OCI-LY1 (cell line): ENCODE measurements at regions not wholly inside any gene's neighbourhood (a gene's known extent, or its start where the extent isn't known, plus 50 kb on each side); places are given as distances from the start of the nearest gene placed in this dataset.

Experiments
- H2AFZ ChIP-seq: fragments of 200-600 bp; sonication (generic), shearing (Covaris generic); 2 replicates; pipeline ENCODE4 v1.6.0; 2014; ENCODE audit warnings: antibody characterized with exemption, mild to moderate bottlenecking, low read length
- H3F3A ChIP-seq: fragments of 200-600 bp; sonication (generic), shearing (Covaris generic); 2 replicates; pipeline ENCODE4 v1.6.0; 2014; ENCODE audit warnings: mild to moderate bottlenecking, antibody characterized with exemption, low read length, moderate library complexity; ENCODE audit not compliant: insufficient read depth
- H3K27ac ChIP-seq: fragments of 200-600 bp; sonication (generic); 2 replicates; pipeline ENCODE4 v1.5.1; 2014; ENCODE audit warnings: low read length, mixed run types, mild to moderate bottlenecking, low read depth; ENCODE audit not compliant: poor library complexity, severe bottlenecking
- H3K27me3 ChIP-seq: fragments of 200-600 bp; sonication (generic); 2 replicates; pipeline ENCODE4 v1.6.0; 2014; ENCODE audit warnings: antibody characterized with exemption, mild to moderate bottlenecking, low read length, moderate library complexity; ENCODE audit not compliant: insufficient read depth
- H3K36me3 ChIP-seq: fragments of 200-600 bp; sonication (generic); 2 replicates; pipeline ENCODE4 v1.6.1; 2014; ENCODE audit warnings: mild to moderate bottlenecking, antibody characterized with exemption, low read length, moderate library complexity, mixed read lengths; ENCODE audit not compliant: insufficient read depth
- H3K4me1 ChIP-seq: fragments of 200-600 bp; sonication (generic); 2 replicates; pipeline ENCODE4 v1.5.1; 2014; ENCODE audit warnings: mild to moderate bottlenecking, low read length, moderate library complexity; ENCODE audit not compliant: insufficient read depth, severe bottlenecking
- H3K4me2 ChIP-seq: fragments of 200-600 bp; sonication (generic), shearing (Covaris generic); 2 replicates; pipeline ENCODE4 v1.6.1; 2014; ENCODE audit warnings: low read length
- H3K4me3 ChIP-seq: fragments of 200-600 bp; sonication (generic); 2 replicates; pipeline ENCODE4 v1.5.1; 2014; ENCODE audit warnings: low read length, low read depth, mild to moderate bottlenecking, mixed read lengths; ENCODE audit not compliant: poor library complexity, severe bottlenecking
- H3K79me2 ChIP-seq: fragments of 200-600 bp; shearing (Covaris generic); 2 replicates; pipeline ENCODE4 v1.6.1; 2016; ENCODE audit warnings: mixed run types, low read length, mixed read lengths; ENCODE audit not compliant: insufficient read depth
- H3K9ac ChIP-seq: fragments of 200-600 bp; sonication (generic), shearing (Covaris generic); 2 replicates; pipeline ENCODE4 v1.6.1; 2014; ENCODE audit warnings: mild to moderate bottlenecking, low read length, mixed read lengths
- H3K9me2 ChIP-seq: fragments of 200-600 bp; sonication (generic), shearing (Covaris generic); 2 replicates; pipeline ENCODE4 v1.6.1; 2014; ENCODE audit warnings: low read depth, mild to moderate bottlenecking, low read length, mixed read lengths
- H3K9me3 ChIP-seq: fragments of 200-600 bp; shearing (Covaris generic); 2 replicates; pipeline ENCODE4 v1.6.1; 2014; ENCODE audit warnings: low read length, mixed read lengths
- H4K20me1 ChIP-seq: fragments of 200-600 bp; sonication (generic), shearing (Covaris generic); 2 replicates; pipeline ENCODE4 v1.6.0; 2016; ENCODE audit warnings: mild to moderate bottlenecking, low read length; ENCODE audit not compliant: insufficient read depth
- EZH2 ChIP-seq: fragments of 200-600 bp; sonication (generic), shearing (Covaris generic); IDR thresholded peaks from 2 replicates; pipeline ENCODE4 v1.8.0; 2017; ENCODE audit warnings: borderline replicate concordance, mixed run types, mild to moderate bottlenecking, antibody characterized with exemption, low read length, moderate library complexity, mixed read lengths
- TF ChIP-seq, protein P1 (sequence below): fragments of 200-600 bp; sonication (generic), shearing (Covaris generic); IDR thresholded peaks from 2 replicates; pipeline ENCODE4 v1.5.1; 2017; ENCODE audit warnings: mild to moderate bottlenecking, antibody characterized with exemption, low read length, moderate library complexity, mixed read lengths

DNA sequence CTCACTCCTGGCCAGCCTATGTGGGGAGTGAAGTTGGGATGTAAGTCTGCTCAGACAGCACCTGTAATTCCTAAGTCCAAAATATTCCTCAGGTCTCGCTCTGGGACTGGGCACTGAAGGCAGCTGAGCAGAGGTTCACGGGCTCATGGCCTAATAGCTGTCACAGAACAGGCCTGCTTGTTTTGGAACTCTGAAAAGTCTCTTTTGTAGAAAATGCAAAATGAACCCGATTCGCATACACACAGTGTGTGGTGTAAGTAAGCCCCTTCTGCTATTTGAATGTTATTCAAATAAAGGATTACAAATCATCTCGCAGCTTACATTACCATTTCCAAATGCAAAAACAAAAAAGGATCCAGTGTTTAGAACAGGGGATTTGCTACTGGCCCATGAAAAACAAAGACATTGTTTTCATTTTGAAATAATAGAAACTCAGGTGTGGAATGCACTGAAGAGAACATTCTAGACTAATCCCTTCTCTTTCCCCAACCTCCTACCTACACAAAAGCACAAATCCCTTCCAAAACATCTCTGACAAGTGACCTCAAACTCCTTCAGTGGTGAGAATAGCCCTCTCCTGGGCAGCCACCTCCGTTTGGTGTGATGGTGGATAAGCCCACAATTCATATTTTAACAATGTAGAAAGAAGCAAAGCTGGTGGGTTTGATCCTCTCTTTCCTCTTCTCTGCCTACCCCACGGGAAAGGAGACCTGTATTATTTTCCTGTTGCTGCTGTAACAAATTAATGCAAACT is 118.3 kb upstream of the NCK2 start:
- H3K4me1 ChIP-seq = no peaks in the 10 kb centered on the region
- H2AFZ ChIP-seq = no peak overlapping the region
- H3K4me3 ChIP-seq = no peak overlapping the region
- no peaks in the 10 kb centered on the region for H4K20me1 ChIP-seq
- H3F3A ChIP-seq = no peaks in the 10 kb centered on the region
- no peaks in the 10 kb centered on the region for H3K27me3 ChIP-seq
- no peak overlapping the region for H3K4me2 ChIP-seq
- no peak overlapping the region for H3K9ac ChIP-seq
- H3K9me3 ChIP-seq = no peaks in the 10 kb centered on the region
- H3K9me2 ChIP-seq = no peaks in the 10 kb centered on the region
- TF ChIP-seq, protein P1, sequence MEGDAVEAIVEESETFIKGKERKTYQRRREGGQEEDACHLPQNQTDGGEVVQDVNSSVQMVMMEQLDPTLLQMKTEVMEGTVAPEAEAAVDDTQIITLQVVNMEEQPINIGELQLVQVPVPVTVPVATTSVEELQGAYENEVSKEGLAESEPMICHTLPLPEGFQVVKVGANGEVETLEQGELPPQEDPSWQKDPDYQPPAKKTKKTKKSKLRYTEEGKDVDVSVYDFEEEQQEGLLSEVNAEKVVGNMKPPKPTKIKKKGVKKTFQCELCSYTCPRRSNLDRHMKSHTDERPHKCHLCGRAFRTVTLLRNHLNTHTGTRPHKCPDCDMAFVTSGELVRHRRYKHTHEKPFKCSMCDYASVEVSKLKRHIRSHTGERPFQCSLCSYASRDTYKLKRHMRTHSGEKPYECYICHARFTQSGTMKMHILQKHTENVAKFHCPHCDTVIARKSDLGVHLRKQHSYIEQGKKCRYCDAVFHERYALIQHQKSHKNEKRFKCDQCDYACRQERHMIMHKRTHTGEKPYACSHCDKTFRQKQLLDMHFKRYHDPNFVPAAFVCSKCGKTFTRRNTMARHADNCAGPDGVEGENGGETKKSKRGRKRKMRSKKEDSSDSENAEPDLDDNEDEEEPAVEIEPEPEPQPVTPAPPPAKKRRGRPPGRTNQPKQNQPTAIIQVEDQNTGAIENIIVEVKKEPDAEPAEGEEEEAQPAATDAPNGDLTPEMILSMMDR = no peak
- no peak for TF ChIP-seq EZH2
- no peak overlapping the region for H3K27ac ChIP-seq
- H3K79me2 ChIP-seq = no peaks in the 10 kb centered on the region
- H3K36me3 ChIP-seq = no peaks in the 10 kb centered on the region

DNA sequence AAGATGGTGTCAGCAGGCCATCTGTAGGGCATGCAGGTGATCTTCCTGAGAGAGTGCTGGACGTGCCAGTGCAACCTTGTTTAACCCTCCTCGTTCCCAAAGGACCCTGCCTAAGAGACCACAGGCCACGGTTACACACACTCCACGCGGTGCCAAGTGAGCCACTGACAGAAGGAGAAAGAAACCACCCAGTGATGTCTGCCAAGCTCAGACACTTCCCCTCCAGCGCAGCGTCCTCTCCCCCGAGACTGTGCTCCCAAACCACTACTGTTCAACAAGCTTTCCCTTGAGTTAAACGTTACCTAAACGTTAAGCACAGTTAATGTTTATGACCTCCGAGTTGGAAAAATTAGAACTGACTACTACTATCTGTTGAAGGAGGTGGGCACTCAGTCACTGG is 119.1 kb upstream of the NCK2 start:
- Histone ChIP-seq H3K4me3 (no peak overlapping the region), H3K27me3 (no peaks in the 10 kb centered on the region), H3K4me1 (no peaks in the 10 kb centered on the region), H3K4me2 (no peak overlapping the region), H3K9me2 (no peaks in the 10 kb centered on the region), H3F3A (no peaks in the 10 kb centered on the region), H4K20me1 (no peaks in the 10 kb centered on the region), H3K9me3 (no peaks in the 10 kb centered on the region), H3K9ac (no peak overlapping the region), H2AFZ (no peak overlapping the region), H3K27ac (no peak overlapping the region), H3K79me2 (no peaks in the 10 kb centered on the region), H3K36me3 (no peaks in the 10 kb centered on the region)
- TF ChIP-seq, protein P1 = no peak
- TF ChIP-seq EZH2 = no peak

DNA sequence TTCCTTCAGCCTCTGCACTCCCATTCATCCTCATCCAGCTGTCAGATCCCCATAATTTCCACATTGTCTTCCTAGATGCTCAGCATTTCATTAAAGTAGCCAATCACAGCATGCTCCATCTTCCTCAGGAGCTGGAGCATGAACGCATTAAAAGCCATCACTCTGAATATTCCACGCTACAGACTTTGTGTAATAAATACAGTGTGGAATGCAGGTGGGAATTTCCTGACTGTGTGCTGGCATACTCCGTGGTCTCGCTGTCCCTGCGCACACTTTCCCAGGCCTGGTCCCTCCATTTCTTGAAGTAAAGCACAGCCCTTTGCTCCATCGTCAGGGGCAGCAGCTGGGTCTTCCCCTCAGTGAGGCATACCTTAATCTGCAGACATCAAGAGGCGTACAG is 123.7 kb upstream of the NCK2 start:
- Histone ChIP-seq H2AFZ (no peak overlapping the region), H3K9ac (no peak overlapping the region), H3K27ac (no peak overlapping the region), H3K4me2 (no peak overlapping the region), H3K9me3 (no peaks in the 10 kb centered on the region), H3K79me2 (no peaks in the 10 kb centered on the region), H3F3A (no peaks in the 10 kb centered on the region), H3K27me3 (no peaks in the 10 kb centered on the region), H3K9me2 (no peaks in the 10 kb centered on the region), H3K4me1 (no peaks in the 10 kb centered on the region), H4K20me1 (no peaks in the 10 kb centered on the region), H3K36me3 (no peaks in the 10 kb centered on the region), H3K4me3 (no peak overlapping the region)
- TF ChIP-seq, protein P1 = no peak
